ENCODE measurements at regions not wholly inside any gene's neighbourhood (a gene's known extent, or its start where the extent isn't known, plus 50 kb on each side); places are given as distances from the start of the nearest gene placed in this dataset.

- Histone ChIP-seq H3K36me3 (ENCODE audit: low read length) (no peaks in the 10 kb centered on the region), H3K9me3 (ENCODE audit: insufficient read depth, low read length) (no peaks in the 10 kb centered on the region)
Measured at GRCh38 chr3:146838221-146838620, 233.1 kb upstream of the PLSCR5 start.

GRCh38 chr3:146834917-146835316 lies 229.8 kb upstream of the PLSCR5 start:
- Histone ChIP-seq H3K9me3 (ENCODE audit: insufficient read depth, low read length) (no peaks in the 10 kb centered on the region), H3K27me3 (ENCODE audit: low read length) (no peaks in the 10 kb centered on the region), H2AFZ (ENCODE audit: low read depth, low read length, severe bottlenecking) (no peak overlapping the region), H3K79me2 (ENCODE audit: insufficient read depth, low read length) (no peaks in the 10 kb centered on the region), H3F3A (ENCODE audit: insufficient read depth) (no peaks in the 10 kb centered on the region), H3K9me2 (replicated peaks; ENCODE audit: insufficient read depth, low read length) (no peaks in the 10 kb centered on the region; the same call in 1 of the 2 replicates), H3K4me3 (ENCODE audit: insufficient read depth, low read length, poor library complexity, severe bottlenecking) (no peak overlapping the region), H3K4me2 (ENCODE audit: low read depth, low read length, poor library complexity, severe bottlenecking) (no peak overlapping the region), H3K9ac (ENCODE audit: low read length) (no peak overlapping the region), H4K20me1 (ENCODE audit: low read depth, low read length) (no peaks in the 10 kb centered on the region), H3K36me3 (ENCODE audit: low read length) (no peaks in the 10 kb centered on the region), H3K27ac (ENCODE audit: low read depth, low read length) (no peak overlapping the region)
- TF ChIP-seq CTCF (IDR thresholded peaks at IDR 0.05; ENCODE audit: insufficient read depth, low read length, poor library complexity, severe bottlenecking) (no peak), EZH2phosphoT487 (conservative IDR thresholded peaks at IDR 0.05; ENCODE audit: low read length) (no peak)

More at GRCh38 chr3:146838221-146838620, 233.1 kb upstream of the PLSCR5 start:
- H3K4me3 ChIP-seq (ENCODE audit: insufficient read depth, low read length, poor library complexity, severe bottlenecking) = no peak overlapping the region
- no peaks in the 10 kb centered on the region; the same call in 1 of the 2 replicates for H3K9me2 ChIP-seq (replicated peaks; ENCODE audit: insufficient read depth, low read length)
- TF ChIP-seq EZH2phosphoT487 (conservative IDR thresholded peaks at IDR 0.05; ENCODE audit: low read length) (no peak), CTCF (IDR thresholded peaks at IDR 0.05; ENCODE audit: insufficient read depth, low read length, poor library complexity, severe bottlenecking) (no peak)
- no peaks in the 10 kb centered on the region for H3K27me3 ChIP-seq (ENCODE audit: low read length)
- H4K20me1 ChIP-seq (ENCODE audit: low read depth, low read length) = no peaks in the 10 kb centered on the region
- H3K27ac ChIP-seq (ENCODE audit: low read depth, low read length) = no peak overlapping the region
- H3K4me2 ChIP-seq (ENCODE audit: low read depth, low read length, poor library complexity, severe bottlenecking) = no peak overlapping the region
- H3K79me2 ChIP-seq (ENCODE audit: insufficient read depth, low read length) = no peaks in the 10 kb centered on the region
- H2AFZ ChIP-seq (ENCODE audit: low read depth, low read length, severe bottlenecking) = no peak overlapping the region
- H3K9ac ChIP-seq (ENCODE audit: low read length) = no peak overlapping the region
- no peaks in the 10 kb centered on the region for H3F3A ChIP-seq (ENCODE audit: insufficient read depth)

GRCh38 chr3:146832857-146833458 lies 227.8 kb upstream of the PLSCR5 start:
- Histone ChIP-seq H3K9me3 (ENCODE audit: insufficient read depth, low read length) (no peaks in the 10 kb centered on the region), H3F3A (ENCODE audit: insufficient read depth) (no peaks in the 10 kb centered on the region), H3K4me2 (ENCODE audit: low read depth, low read length, poor library complexity, severe bottlenecking) (no peak overlapping the region), H3K27ac (ENCODE audit: low read depth, low read length) (no peak overlapping the region), H3K27me3 (ENCODE audit: low read length) (no peaks in the 10 kb centered on the region), H2AFZ (ENCODE audit: low read depth, low read length, severe bottlenecking) (no peak overlapping the region), H3K9me2 (replicated peaks; ENCODE audit: insufficient read depth, low read length) (no peaks in the 10 kb centered on the region; the same call in 1 of the 2 replicates), H3K36me3 (ENCODE audit: low read length) (no peaks in the 10 kb centered on the region), H3K9ac (ENCODE audit: low read length) (no peak overlapping the region), H3K79me2 (ENCODE audit: insufficient read depth, low read length) (no peaks in the 10 kb centered on the region), H4K20me1 (ENCODE audit: low read depth, low read length) (no peaks in the 10 kb centered on the region), H3K4me3 (ENCODE audit: insufficient read depth, low read length, poor library complexity, severe bottlenecking) (no peak overlapping the region)
- no peak for TF ChIP-seq EZH2phosphoT487 (conservative IDR thresholded peaks at IDR 0.05; ENCODE audit: low read length)
- no peak for TF ChIP-seq CTCF (IDR thresholded peaks at IDR 0.05; ENCODE audit: insufficient read depth, low read length, poor library complexity, severe bottlenecking)
